NCI-H1436 (cell line): ENCODE measurements at regions not wholly inside any gene's neighbourhood (a gene's known extent, or its start where the extent isn't known, plus 50 kb on each side); places are given as distances from the start of the nearest gene placed in this dataset.
"Not testable (repeated sequence)": the region's sequence is repeated elsewhere in the genome, so short reads cannot be mapped to it uniquely, and the experiment has no call there.

Source experiments
- DNase-seq: peaks from one replicate; lab custom pipeline; 2025; lab: John Stamatoyannopoulos, UW

DNA sequence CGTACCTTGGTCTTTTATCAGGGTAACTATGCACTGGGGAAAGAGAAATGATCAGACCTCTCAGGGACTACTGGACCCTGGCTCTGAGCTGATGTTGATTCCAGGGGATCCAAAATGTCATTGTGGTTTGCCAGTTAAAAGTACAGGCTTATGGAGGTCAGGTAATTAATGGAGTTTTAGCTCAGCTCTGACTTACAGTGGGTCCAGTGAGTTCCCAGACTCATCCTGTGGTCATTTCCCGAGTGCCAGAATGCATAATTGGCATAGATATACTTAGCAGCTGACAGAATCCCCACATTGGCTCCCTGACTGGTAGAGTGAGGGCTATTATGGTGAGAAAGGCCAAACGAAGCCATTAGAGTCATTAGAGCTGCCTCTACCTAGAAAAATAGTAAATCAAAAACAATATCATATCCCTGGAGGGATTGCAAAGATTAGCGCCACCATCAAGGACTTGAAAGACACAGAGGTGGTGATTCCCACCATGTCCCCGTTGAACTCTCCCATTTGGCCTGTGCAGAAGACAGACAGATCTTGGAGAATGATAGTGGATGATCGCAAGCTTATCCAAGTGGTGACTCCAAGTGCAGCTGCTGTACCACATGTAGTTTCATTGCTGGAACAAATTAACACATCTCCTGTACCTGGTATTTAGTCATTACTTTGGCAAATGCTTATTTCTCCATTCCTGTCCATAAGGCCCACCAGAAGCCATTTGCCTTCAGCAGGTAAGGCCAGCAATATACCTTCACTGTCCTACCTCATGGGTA lies 152.4 kb downstream of the THBS2 start:
- no peak for DNase-seq

DNA sequence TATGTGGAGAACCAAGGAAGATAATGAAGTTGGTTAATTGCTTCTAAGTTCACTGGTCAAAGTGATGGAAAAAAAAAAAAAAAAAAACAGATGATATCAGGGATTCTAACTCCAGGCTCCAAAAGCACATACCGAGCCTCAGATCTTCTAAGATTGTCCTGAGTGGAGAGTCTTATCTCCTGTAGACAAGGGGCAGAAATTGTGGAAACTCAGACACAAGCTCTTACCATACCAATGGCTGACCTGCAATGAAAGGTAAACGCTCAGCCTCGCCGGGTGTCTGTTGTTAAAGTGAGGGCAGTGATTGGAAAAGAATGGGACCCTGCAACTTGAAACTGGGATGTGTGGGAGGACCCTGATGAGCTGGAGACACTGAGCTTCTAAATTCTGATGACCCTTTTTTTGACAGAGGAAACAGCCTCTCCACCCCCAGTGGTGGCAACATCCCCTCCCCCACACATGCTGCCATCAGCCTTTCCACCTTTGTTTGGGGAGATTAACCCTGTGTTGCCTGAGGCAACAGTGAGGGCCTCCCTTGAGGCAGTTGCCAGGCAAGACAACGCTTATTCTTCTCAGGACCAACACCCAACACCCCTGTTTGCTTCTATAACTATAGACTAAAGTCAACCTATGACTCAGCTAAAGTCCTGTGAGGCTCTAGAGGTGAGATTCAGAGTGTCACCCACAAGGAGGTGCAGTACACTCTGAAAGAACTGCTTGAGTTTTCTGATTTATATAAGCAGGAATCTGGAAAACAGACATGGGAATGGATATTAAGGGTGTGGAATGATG lies 154.0 kb downstream of the THBS2 start:
- no peak for DNase-seq

DNA sequence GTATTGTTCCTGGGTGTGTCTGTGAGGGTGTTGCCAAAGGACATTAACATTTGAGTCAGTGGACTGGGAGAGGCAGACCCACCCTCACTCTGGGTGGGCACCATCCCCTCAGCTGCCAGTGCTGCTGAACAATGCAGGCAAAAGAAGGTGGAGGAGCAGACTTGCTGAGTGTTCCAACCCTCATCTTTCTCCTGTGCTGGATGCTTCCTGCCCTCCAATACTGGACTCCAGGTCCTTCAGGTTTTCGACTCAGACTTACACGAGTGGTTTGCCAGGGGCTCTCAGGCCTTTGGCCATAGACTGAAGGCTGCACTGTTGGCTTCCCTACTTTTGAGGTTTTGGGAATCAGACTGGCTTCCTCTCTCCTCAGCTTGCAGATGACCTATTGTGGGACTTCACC lies 155.0 kb downstream of the THBS2 start:
- not testable (repeated sequence) for DNase-seq

DNA sequence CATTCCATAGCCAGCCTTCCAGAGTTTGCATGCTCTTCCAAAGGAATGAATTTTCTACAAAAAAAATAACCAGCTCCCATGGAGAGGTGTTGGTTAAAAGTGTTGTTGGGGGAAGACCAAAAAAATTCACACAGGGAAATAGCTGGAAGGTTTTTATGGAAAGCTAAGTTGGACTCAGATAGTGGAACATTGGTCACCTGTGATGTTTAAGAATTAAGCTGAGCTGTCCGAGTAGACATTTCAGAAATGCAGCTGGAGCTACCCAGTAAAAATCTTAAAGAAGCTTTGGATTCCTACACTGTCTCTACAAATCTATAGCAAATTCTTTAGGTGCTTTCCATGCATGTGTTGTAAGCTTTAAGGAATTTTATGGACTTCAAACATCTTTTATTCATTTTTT lies 155.5 kb downstream of the THBS2 start:
- DNase-seq = no peak

DNA sequence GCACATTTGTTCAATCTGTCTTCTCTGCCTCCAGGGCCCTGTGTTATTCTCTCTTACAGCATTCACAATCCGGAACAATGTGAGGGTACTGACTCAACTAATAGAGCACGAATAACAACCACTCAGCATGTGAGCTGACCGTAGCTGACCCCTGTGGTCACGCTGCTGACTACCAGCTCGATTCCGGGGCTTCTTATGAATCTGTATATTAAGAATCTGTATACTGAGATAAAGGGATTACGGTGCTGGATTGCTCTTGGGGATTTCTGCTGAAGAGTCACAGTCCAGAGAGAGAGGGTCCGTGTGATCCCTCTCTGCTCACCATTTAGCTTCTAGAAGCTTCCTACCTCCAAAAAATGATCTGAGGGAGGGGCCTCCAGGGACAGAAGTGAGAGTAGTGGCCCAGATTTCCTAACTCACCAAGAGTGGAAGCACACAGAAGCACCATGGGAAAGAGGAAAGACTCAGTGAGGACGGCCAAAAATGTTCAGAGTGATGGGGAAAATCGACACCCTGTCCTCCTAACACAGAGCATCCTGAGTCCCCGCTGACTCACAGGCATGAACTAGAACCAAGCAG lies 156.2 kb downstream of the THBS2 start:
- DNase-seq = no peak

DNA sequence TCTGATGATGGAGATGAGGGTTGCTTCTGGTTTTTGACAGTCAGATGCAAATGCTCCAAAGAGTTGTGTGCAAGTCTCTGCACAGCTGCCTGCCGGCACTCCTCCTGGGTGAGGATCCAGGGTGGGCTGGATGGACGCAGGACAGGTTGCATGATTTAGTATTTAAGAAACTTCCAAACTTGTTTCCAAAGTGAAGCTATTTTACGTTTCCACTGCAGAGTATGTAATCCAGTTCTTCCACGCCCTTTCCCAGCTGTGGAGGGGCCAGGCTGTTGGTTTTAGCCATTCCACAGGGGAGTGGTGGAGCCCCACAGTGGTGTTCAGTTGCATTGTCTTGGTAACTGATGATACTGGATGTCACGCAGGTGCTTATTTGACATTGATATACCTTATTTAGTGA lies 157.3 kb downstream of the THBS2 start:
- no peak for DNase-seq

DNA sequence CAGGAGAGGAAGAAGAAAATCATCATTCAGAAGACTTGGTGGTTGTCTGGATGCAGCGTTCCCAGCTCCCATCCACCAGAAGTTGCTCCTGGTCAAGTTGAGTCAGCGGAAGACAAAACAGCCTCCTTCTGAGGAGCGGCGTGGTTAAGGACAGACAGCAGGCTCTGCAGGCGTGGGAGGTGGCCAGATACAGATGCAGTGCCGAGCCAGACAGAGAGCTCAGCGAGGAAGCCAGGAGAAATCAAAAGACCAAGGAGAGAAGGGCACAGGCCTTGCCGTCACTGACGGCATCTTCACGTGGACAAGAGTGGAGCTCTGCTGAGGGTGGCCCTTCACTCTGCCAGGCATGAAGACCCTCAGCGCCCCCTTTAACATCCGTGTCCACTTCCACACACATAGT lies 158.5 kb downstream of the THBS2 start:
- DNase-seq = no peak

DNA sequence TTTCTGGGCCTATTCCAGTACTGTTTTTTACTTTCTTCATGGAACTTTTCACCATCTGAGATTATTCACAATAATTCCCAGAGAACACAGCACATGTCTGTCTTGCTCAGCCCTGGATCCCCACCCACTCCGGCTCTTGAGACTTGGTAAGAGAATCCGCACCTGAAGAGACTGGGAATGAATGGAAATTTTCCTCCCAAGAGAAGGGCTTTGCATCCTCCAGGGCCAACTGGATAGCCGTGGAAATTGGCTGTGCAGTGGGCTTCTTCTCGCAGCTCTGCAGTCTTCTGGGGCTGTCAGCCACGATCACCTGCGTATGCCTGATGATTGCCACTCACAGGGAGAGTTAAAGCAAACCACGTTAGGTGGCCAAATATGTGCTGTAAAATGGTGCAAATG lies 159.1 kb downstream of the THBS2 start:
- no peak for DNase-seq

DNA sequence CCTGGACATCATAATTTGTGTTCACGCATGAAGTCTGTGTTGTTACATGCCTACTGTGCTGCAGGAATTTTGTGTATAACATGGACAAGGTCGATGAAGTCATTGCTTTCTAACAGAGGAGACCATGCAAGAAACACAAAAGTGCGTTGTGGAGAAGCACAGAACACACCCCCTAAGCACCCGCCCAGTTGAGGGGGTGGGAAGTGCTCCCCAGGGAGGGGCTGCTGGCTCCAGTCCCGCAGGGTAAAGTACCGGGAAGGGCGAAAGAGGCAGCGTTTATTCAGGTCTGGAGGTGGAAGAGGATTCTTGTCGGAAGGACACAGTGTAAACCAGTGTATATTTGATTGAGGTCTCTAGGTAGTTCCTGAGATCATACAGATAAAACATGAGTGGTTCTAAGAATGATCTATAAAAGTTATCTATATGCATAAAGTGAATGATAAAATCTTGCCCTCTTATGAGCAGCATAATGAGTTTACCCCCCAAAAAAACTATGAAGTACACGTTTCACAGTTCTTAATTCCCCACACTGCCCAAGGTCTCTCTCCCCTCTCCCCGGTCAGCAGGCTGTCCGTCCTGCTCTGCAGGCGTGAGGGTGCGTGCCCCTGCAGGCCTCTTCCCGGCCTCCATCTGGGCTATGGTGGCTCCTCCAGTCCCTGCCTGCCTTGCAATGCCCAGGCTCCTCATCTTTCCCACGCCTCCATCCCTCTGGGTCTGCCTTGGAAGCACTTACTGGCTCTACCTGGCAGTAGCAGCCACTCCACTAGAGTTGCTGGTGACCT lies 159.7 kb downstream of the THBS2 start:
- DNase-seq = no peak

DNA sequence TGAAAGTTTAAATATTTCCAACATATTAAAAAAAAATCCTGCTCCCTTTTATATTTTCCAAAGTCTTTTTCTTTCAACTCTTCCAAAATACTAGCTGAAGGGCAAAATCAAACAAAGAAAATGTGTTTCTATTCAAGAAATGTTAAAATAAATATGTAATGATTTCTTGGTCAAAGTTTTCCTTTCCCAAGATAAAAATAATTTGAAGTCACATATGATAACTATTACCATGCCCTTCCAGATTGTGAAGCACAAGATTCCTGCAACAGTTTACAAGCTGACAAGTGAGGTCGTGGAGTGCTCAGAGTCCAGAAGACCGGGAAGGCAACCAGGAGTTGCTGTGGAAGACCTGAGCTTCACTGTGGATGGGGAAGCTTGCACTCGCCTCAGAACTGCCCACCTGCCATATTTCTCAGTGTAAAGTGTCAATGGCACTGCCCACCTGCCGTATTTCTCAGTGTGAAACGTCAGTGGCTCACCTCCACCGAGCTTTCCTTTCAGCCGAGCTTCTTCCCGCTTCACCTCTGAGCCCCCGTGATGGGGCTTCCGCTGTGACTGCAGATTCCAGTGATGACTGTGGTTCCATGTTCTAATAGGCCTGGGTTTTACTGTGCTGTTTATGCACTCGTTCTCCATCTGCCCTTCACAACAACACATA lies 160.5 kb downstream of the THBS2 start:
- no peak for DNase-seq

DNA sequence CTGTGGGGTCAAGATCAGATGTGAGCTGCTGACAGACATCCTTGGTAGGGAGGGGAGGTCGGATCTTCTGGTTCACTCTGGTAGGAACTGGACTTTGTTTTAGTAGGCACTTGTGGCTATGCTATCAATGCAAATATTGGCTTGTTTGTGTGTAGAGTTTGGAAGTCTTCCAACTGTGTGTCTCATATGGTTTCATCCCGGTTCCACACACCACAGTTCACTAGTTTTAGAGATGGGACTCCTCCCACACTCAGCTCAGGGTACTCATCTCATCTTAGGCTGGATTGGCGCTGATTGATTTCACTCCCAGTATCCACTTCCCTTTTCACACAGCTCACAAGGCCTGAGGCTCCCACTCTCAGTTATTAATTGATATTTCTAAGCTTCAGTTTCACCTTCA lies 161.3 kb downstream of the THBS2 start:
- DNase-seq = no peak

DNA sequence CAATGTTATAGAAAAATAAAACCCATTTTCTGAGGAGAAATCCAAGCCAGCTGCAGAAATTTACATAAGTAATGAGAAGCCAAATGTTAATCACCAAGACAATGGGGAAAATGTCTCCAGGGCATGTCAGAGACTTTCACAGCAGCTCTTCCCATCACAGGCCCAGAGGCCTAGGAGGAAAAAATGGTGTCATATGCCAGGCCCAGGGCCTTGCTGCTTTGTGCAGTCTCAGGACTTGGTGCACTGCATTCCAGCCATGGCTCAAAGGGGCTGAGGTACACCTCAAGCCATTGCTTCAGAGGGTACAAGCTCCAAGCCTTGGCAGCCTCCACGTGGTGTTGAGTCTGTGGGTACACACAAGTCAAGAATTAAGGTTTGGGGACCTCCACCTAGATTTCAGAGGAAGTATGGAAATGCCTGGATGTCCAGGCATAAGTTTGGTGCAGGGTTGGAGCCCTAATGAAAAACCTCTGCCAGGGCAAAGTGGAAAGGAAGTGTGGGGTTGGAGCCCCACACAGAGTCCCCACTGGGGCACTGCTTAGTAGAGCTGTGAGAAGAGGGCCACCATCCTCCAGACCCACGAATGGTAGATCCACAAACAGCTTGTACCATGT lies 163.0 kb downstream of the THBS2 start:
- not testable (repeated sequence) for DNase-seq

DNA sequence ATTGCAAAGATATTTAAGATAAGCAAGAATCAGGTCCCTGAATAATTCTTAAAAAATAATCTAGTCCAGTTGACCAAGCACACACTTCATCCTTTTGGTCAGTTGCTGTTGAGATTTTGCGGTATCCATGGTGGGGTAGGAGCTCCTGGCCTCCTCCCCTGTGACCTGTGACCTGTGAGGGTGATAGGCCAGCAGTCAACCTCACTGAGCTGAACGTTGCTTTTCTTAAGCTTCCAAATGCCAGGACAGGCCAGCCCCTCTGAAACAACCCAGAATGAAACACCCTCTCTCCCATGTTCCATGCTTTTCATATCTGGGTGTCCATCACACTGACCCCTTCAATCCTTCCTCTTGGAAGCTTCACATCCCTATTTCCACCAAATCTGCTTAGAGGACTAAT lies 164.9 kb downstream of the THBS2 start:
- no peak for DNase-seq

DNA sequence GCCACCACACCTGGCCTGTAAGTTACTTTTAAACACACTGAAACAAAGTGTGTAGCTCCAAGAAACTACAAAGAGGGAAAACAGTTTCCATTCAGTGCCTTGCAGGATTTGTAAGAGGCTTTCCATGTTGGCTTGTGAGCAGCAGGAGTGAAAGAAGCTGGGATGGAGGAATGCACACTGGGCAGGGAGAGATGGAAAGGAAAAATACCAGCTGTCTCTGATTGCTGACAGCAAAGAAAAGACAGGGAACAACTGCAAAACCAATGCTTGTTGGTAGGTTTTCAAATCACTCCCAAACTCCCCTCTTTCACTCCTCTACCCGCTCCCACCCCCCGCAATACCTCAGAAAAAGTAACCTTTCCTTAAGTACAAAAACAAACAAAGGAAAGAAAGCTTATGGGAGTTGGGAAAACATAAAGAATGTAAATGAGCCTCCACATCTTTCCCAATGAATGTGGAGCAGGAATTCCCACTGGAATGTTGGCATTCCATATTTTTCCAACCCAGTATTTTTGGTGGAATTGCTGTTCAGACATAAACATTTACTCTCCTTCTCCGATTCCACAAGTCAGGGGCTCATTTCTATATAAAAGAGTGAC lies 166.1 kb downstream of the THBS2 start:
- DNase-seq = no peak

DNA sequence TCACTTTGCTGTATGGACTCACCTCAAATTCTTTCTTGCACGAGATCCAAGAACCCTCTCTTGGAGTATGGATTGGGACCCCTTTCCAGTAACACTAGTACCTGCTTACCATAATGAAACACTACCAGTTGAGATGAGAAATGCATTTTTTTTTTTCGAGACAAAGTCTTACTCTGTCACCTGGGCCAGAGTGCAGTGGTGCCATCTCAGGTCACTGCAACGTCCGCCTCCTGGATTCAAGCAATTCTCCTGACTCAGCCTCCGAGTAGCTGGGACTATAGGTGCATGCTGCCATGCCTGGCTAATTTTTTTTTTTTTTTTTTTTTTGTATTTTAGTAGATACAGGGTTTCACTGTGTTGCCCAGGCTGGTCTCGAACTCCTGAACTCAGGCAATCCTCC lies 167.0 kb downstream of the THBS2 start:
- not testable (repeated sequence) for DNase-seq

DNA sequence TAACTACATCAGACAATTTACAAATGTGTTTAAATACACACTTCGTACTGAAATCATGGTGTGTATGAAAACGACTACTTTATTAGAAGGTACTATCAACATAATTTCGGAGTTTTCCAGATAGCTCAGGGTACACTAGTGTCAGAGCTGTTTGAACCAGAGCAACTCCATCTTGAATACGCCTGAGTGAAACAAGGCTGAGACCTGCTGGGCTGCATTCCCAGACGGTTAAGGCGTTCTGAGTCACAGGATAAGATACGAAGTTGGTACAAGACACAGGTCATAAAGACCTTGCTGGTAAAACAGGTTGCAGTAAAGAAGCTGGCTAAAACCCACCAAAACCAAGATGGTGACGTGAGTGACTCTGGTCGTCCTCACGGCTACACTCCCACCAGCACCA lies 167.6 kb downstream of the THBS2 start:
- DNase-seq = no peak

DNA sequence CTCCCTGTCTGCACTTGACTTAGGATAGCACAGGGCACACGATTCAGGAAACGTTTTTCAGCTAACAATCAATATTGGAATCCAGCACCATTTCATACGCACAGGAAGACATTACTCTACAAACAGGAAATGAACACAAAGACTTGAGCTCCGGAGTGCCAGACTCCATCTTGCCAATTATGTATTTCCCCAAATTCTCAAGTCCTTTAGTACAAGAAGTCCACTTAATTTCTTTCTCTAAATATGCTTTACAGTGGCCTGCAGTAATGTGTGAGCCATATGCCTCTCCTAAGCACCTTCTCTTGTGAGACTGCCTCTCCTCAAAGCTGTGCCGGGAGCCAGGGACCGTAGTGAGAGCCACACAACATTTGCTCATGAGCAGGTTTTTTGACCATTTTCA lies 168.2 kb downstream of the THBS2 start:
- DNase-seq = no peak

DNA sequence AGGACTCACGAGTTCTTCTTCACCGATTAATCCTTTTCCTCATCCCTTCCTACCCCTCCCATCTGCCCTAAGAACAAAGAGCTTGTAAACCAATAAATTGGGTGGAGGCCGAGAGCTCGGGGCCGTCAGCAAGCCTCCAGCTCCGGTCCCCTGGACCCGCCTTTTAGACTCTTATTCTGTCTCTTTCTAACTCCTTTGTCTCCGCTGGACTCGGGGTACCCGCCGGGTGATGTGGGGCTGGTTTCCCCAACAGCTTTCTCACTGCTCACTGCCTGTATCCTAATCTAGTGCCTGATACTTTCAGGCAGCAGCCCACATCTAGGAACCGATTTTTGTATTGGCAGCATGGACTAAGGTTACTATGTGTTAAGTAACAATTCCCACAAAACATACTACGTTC lies 169.1 kb downstream of the THBS2 start:
- not testable (repeated sequence) for DNase-seq

DNA sequence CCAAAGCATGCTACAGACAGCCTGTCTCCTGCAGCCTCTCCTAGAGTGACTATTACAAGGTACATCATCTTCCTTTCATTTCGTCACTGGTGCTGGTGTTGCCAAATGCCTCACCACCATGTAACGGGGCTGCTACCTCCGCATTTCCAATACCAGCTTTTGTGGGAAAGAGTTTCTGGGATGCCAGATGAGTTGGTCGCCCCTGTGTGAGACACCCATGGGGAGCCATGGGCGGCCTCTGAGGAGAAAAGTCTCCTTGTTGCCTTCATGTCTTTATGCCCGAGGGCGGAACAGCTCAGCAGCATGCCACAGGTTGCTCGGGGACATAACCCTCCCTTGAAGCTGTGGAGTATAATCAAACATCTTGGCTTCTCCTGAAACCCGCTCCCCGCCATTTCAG lies 169.6 kb downstream of the THBS2 start:
- no peak for DNase-seq

DNA sequence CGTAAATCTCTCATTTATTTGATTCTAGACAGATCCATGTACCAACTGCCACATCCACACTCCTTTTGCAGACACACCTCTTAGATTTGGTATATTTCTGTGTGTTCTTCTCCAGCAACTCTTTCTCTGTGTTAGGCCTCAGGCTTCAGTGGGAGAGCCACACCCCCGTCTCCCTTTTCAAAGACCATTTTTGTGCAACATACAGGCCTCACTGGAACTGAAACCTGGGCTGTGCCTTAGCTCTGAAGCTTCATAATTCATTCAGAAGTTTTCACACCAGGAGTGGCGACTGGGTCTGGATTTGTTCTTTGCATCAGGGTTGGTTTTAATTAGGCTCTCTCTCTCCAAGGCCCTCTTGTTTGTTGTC lies 170.2 kb downstream of the THBS2 start:
- DNase-seq = no peak
